ENCODE measurements at regions not wholly inside any gene's neighbourhood (a gene's known extent, or its start where the extent isn't known, plus 50 kb on each side); places are given as distances from the start of the nearest gene placed in this dataset.

DNA sequence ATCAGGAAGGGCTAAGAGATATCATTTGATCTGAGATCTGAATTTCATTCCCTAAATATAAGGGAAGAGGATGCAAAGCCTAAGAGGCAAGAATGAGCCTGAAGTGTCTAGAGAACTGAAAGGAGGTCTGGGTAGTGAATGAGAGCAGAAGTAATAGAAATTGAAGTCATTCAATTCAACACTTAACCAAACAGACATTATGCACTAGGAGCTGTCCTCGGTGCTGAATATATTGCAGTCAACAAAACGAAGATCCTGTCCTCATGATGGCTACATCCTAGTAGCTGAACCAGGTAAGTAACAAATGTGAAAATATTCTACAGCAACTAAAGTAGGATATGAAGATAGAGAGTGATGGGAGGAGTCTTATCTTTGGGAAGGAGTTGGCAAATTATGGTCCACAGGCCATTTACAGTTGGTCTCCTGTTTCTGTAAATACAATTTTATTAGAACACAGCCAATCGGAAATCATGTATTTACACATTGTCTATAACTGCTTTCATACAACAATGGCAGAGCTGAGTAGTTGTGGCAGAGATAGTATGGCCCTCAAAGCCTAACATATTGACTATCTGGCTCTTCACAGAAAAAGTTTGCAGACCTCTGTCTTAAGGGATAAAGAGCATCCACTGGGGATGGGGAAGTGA lies 192.9 kb upstream of the CADPS start:
- TF ChIP-seq, protein P1, sequence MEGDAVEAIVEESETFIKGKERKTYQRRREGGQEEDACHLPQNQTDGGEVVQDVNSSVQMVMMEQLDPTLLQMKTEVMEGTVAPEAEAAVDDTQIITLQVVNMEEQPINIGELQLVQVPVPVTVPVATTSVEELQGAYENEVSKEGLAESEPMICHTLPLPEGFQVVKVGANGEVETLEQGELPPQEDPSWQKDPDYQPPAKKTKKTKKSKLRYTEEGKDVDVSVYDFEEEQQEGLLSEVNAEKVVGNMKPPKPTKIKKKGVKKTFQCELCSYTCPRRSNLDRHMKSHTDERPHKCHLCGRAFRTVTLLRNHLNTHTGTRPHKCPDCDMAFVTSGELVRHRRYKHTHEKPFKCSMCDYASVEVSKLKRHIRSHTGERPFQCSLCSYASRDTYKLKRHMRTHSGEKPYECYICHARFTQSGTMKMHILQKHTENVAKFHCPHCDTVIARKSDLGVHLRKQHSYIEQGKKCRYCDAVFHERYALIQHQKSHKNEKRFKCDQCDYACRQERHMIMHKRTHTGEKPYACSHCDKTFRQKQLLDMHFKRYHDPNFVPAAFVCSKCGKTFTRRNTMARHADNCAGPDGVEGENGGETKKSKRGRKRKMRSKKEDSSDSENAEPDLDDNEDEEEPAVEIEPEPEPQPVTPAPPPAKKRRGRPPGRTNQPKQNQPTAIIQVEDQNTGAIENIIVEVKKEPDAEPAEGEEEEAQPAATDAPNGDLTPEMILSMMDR (IDR thresholded peaks at IDR 0.05; ENCODE audit: low read depth, low read length): no peak
- TF ChIP-seq EZH2phosphoT487 (IDR thresholded peaks at IDR 0.05; ENCODE audit: low read depth): no peak
- Histone ChIP-seq H3K79me2 (ENCODE audit: low read length) (no peaks in the 10 kb centered on the region), H3K27me3 (ENCODE audit: low read depth, low read length) (no peaks in the 10 kb centered on the region), H4K20me1 (ENCODE audit: insufficient read depth, low read length) (peaks cover 10% of the 10 kb centered on the region), H2AFZ (ENCODE audit: low read depth, low read length) (no peak overlapping the region), H3K36me3 (replicated peaks; ENCODE audit: low read depth, low read length) (no peaks in the 10 kb centered on the region), H3K4me3 (ENCODE audit: low read length) (no peak overlapping the region), H3K9me3 (ENCODE audit: insufficient read depth, low read length) (no peaks in the 10 kb centered on the region), H3K27ac (ENCODE audit: low read length) (no peak overlapping the region), H3K4me1 (ENCODE audit: low read length) (no peaks in the 10 kb centered on the region), H3K9ac (ENCODE audit: low read length) (no peak overlapping the region), H3K4me2 (ENCODE audit: low read length) (no peak overlapping the region)

DNA sequence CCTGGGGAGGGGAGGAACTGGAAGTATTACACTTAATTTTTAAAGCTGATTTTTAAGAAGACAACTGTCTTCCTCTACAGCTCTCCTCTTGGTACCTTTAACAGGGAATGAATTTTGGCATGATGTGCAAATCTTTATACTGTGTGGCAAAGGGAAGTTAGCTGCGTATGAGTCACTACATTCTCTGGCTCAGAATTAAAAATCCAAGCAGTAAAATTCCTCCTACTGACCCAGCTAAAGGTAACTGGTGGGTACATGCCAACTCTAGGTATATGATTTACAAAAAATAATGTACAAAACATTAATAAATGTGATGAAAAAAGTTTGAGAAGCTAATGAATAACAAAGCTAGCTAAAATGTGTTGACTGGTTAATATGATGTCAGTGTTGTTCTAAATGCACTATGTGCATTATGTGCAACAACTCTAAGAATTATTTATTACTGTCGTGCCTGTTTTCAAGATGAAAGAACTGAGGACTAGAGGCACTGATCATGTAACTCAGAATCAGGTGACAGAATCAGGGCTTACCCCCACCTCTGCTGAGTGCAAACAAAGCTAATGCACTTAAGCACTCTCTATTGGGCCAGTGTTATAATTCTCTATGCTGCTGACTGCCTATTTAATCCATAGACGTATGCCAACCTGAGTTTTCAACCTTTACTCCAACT lies 194.7 kb upstream of the CADPS start:
- Histone ChIP-seq H2AFZ (ENCODE audit: low read depth, low read length) (no peak overlapping the region), H3K4me2 (ENCODE audit: low read length) (no peak overlapping the region)
- TF ChIP-seq, protein P1 (IDR thresholded peaks at IDR 0.05; ENCODE audit: low read depth, low read length): no peak

GRCh38 chr3:63070476-63070810 lies 195.2 kb upstream of the CADPS start:
- Histone ChIP-seq H3K27ac (ENCODE audit: low read length) (no peak overlapping the region), H3K4me3 (ENCODE audit: low read length) (no peak overlapping the region), H3K36me3 (replicated peaks; ENCODE audit: low read depth, low read length) (no peaks in the 10 kb centered on the region), H3K27me3 (ENCODE audit: low read depth, low read length) (no peaks in the 10 kb centered on the region), H4K20me1 (ENCODE audit: insufficient read depth, low read length) (peaks cover 8% of the 10 kb centered on the region), H3K4me1 (ENCODE audit: low read length) (no peaks in the 10 kb centered on the region), H2AFZ (ENCODE audit: low read depth, low read length) (no peak overlapping the region), H3K9ac (ENCODE audit: low read length) (no peak overlapping the region), H3K9me3 (ENCODE audit: insufficient read depth, low read length) (no peaks in the 10 kb centered on the region), H3K4me2 (ENCODE audit: low read length) (no peak overlapping the region), H3K79me2 (ENCODE audit: low read length) (no peaks in the 10 kb centered on the region)
- TF ChIP-seq, protein P1 (IDR thresholded peaks at IDR 0.05; ENCODE audit: low read depth, low read length): no peak
- no peak for TF ChIP-seq EZH2phosphoT487 (IDR thresholded peaks at IDR 0.05; ENCODE audit: low read depth)

More for the DNA sequence above, 194.7 kb upstream of the CADPS start:
- Histone ChIP-seq H4K20me1 (ENCODE audit: insufficient read depth, low read length) (peaks cover 8% of the 10 kb centered on the region), H3K9ac (ENCODE audit: low read length) (no peak overlapping the region), H3K4me3 (ENCODE audit: low read length) (no peak overlapping the region), H3K36me3 (replicated peaks; ENCODE audit: low read depth, low read length) (no peaks in the 10 kb centered on the region), H3K27ac (ENCODE audit: low read length) (no peak overlapping the region), H3K79me2 (ENCODE audit: low read length) (no peaks in the 10 kb centered on the region), H3K4me1 (ENCODE audit: low read length) (no peaks in the 10 kb centered on the region), H3K27me3 (ENCODE audit: low read depth, low read length) (no peaks in the 10 kb centered on the region), H3K9me3 (ENCODE audit: insufficient read depth, low read length) (no peaks in the 10 kb centered on the region)

DNA sequence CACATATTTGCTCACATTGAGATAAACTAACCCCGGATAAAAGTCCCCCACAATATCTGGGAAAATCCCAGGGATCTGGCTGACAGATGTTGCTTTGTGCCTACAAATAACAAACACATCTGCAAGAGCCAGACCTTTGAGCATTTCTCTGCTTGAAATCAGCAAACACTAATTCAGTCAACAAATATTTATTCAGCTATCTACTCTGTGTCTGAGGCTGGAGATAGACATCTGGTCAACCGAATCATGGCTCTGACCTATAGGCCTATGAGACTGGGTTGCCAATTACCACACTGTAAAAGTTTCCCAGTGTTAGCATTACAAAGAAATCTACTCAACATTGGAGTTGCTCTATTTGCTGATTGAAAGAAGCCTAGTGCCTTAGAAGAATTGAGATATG lies 201.1 kb upstream of the CADPS start:
- no peaks in the 10 kb centered on the region for H3K36me3 ChIP-seq (replicated peaks; ENCODE audit: low read depth, low read length)
- H3K27me3 ChIP-seq (ENCODE audit: low read depth, low read length): no peaks in the 10 kb centered on the region
- H2AFZ ChIP-seq (ENCODE audit: low read depth, low read length): no peak overlapping the region
- TF ChIP-seq, protein P1 (IDR thresholded peaks at IDR 0.05; ENCODE audit: low read depth, low read length): no peak
- TF ChIP-seq EZH2phosphoT487 (IDR thresholded peaks at IDR 0.05; ENCODE audit: low read depth): no peak
- H3K4me2 ChIP-seq (ENCODE audit: low read length): no peak overlapping the region
- no peak overlapping the region for H3K27ac ChIP-seq (ENCODE audit: low read length)
- H3K4me3 ChIP-seq (ENCODE audit: low read length): no peak overlapping the region
- no peak overlapping the region for H3K9ac ChIP-seq (ENCODE audit: low read length)
- no peaks in the 10 kb centered on the region for H4K20me1 ChIP-seq (ENCODE audit: insufficient read depth, low read length)
- H3K9me3 ChIP-seq (ENCODE audit: insufficient read depth, low read length): no peaks in the 10 kb centered on the region
- H3K79me2 ChIP-seq (ENCODE audit: low read length): no peaks in the 10 kb centered on the region
- no peaks in the 10 kb centered on the region for H3K4me1 ChIP-seq (ENCODE audit: low read length)

Measured in OCI-LY3 (cell line).